ENCODE measurements at regions not wholly inside any gene's neighbourhood (a gene's known extent, or its start where the extent isn't known, plus 50 kb on each side); places are given as distances from the start of the nearest gene placed in this dataset.

GRCh38 chr2:121998751-121999150, 243.3 kb downstream of the TSN start:
- Histone ChIP-seq H3K4me3 (ENCODE audit: low read length) (no peak overlapping the region), H3K27ac (ENCODE audit: low read depth, low read length) (no peak overlapping the region), H3K9me3 (ENCODE audit: control insufficient read depth, insufficient read depth, low read length) (no peaks in the 10 kb centered on the region), H3F3A (ENCODE audit: control insufficient read depth, insufficient read depth) (no peaks in the 10 kb centered on the region), H3K36me3 (ENCODE audit: control insufficient read depth, low read length) (no peaks in the 10 kb centered on the region), H3K4me2 (ENCODE audit: low read length) (no peak overlapping the region), H3K4me1 (ENCODE audit: control insufficient read depth, low read length) (no peaks in the 10 kb centered on the region), H3K9me2 (replicated peaks; ENCODE audit: control insufficient read depth, low read length) (no peaks in the 10 kb centered on the region), H3K27me3 (ENCODE audit: control insufficient read depth, low read length) (0 out of 2 replicates have a peak, but pooled peaks cover 3% of the 10 kb centered on the region), H3K79me2 (ENCODE audit: control insufficient read depth, low read length) (no peaks in the 10 kb centered on the region), H4K20me1 (ENCODE audit: control insufficient read depth, insufficient read depth, low read depth, low read length) (no peaks in the 10 kb centered on the region)
- TF ChIP-seq, protein P1, sequence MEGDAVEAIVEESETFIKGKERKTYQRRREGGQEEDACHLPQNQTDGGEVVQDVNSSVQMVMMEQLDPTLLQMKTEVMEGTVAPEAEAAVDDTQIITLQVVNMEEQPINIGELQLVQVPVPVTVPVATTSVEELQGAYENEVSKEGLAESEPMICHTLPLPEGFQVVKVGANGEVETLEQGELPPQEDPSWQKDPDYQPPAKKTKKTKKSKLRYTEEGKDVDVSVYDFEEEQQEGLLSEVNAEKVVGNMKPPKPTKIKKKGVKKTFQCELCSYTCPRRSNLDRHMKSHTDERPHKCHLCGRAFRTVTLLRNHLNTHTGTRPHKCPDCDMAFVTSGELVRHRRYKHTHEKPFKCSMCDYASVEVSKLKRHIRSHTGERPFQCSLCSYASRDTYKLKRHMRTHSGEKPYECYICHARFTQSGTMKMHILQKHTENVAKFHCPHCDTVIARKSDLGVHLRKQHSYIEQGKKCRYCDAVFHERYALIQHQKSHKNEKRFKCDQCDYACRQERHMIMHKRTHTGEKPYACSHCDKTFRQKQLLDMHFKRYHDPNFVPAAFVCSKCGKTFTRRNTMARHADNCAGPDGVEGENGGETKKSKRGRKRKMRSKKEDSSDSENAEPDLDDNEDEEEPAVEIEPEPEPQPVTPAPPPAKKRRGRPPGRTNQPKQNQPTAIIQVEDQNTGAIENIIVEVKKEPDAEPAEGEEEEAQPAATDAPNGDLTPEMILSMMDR (IDR thresholded peaks at IDR 0.05; ENCODE audit: low read depth, low read length, poor library complexity, severe bottlenecking) = no peak
- TF ChIP-seq EZH2phosphoT487 (IDR thresholded peaks at IDR 0.05; ENCODE audit: borderline replicate concordance, low read length) = no peak

DNA sequence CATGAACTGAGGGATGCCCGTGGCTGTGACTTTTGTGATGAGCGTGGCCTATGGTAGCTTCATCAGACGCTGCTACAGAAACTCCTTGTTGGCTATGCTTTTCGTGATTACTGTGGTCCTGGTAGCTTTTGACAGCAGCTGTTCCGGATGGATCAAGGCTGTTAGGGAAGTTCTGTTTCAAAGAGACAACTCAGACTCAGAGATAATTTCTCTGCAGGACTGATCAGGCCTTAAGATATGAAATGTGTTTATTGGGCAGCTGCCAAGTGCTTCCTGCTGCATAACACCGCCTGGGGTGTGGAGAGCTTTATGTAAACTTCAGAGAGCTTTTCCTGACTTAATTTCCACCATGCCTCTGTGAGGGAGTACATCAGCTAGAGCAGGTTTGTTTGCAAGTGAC, 243.8 kb downstream of the TSN start:
- no peak overlapping the region for H3K4me3 ChIP-seq (ENCODE audit: low read length)
- TF ChIP-seq, protein P1 (IDR thresholded peaks at IDR 0.05; ENCODE audit: low read depth, low read length, poor library complexity, severe bottlenecking) = no peak
- TF ChIP-seq EZH2phosphoT487 (IDR thresholded peaks at IDR 0.05; ENCODE audit: borderline replicate concordance, low read length) = no peak
- 0 out of 2 replicates have a peak, but pooled peaks cover 3% of the 10 kb centered on the region for H3K27me3 ChIP-seq (ENCODE audit: control insufficient read depth, low read length)
- no peak overlapping the region for H3K27ac ChIP-seq (ENCODE audit: low read depth, low read length)
- H3K4me1 ChIP-seq (ENCODE audit: control insufficient read depth, low read length) = no peaks in the 10 kb centered on the region
- H3K79me2 ChIP-seq (ENCODE audit: control insufficient read depth, low read length) = no peaks in the 10 kb centered on the region
- H3K36me3 ChIP-seq (ENCODE audit: control insufficient read depth, low read length) = no peaks in the 10 kb centered on the region
- no peaks in the 10 kb centered on the region for H4K20me1 ChIP-seq (ENCODE audit: control insufficient read depth, insufficient read depth, low read depth, low read length)
- no peaks in the 10 kb centered on the region for H3K9me2 ChIP-seq (replicated peaks; ENCODE audit: control insufficient read depth, low read length)
- H3K9me3 ChIP-seq (ENCODE audit: control insufficient read depth, insufficient read depth, low read length) = no peaks in the 10 kb centered on the region
- no peak overlapping the region for H3K4me2 ChIP-seq (ENCODE audit: low read length)
- no peaks in the 10 kb centered on the region for H3F3A ChIP-seq (ENCODE audit: control insufficient read depth, insufficient read depth)

DNA sequence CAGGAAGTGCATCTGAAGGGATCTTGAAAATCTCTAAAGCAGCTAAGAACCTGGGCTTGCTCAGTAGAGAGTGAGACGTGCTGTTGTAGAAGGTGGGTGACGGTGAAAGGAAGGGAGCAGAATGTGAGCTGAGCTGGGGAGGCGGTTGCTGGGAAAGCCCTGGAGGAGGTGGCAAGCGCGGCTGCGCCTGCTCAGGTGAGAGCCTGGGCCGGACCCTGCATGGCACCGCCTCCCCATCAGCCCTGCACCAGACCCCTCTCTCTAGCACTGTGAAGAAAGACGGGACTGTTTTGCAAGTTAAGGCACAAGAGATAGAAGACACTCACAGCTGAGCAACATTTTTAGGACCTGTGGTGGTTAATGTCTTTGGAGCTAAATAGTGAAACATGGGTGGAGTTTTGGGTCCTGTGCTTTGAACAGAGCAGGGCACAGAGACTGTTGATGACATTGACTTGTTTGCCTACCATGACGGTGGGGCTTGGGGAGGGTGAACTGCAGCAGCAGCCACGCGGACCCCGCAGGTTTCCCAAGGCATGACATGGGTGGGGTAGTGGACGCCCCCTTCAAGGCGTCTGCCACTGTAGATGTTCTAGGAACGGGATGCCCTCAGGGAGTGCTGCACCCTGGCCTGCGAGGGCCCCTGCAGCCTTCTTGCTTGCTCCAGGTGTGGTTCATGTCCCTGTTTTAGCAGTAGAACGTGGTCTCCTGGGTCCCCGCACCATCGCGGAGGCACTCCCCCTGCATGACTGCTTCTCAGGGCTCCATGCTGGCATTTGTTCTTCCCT, 245.3 kb downstream of the TSN start:
- Histone ChIP-seq H3K4me1 (ENCODE audit: control insufficient read depth, low read length) (no peaks in the 10 kb centered on the region), H3K79me2 (ENCODE audit: control insufficient read depth, low read length) (no peaks in the 10 kb centered on the region), H3K9me2 (replicated peaks; ENCODE audit: control insufficient read depth, low read length) (no peaks in the 10 kb centered on the region), H3K4me3 (ENCODE audit: low read length) (no peak overlapping the region), H3F3A (ENCODE audit: control insufficient read depth, insufficient read depth) (no peaks in the 10 kb centered on the region), H3K36me3 (ENCODE audit: control insufficient read depth, low read length) (no peaks in the 10 kb centered on the region), H3K9me3 (ENCODE audit: control insufficient read depth, insufficient read depth, low read length) (no peaks in the 10 kb centered on the region), H3K4me2 (ENCODE audit: low read length) (no peak overlapping the region), H4K20me1 (ENCODE audit: control insufficient read depth, insufficient read depth, low read depth, low read length) (no peaks in the 10 kb centered on the region), H3K27me3 (ENCODE audit: control insufficient read depth, low read length) (0 out of 2 replicates have a peak, but pooled peaks cover under 1% of the 10 kb centered on the region), H3K27ac (ENCODE audit: low read depth, low read length) (no peak overlapping the region)
- TF ChIP-seq, protein P1 (IDR thresholded peaks at IDR 0.05; ENCODE audit: low read depth, low read length, poor library complexity, severe bottlenecking) = no peak
- TF ChIP-seq EZH2phosphoT487 (IDR thresholded peaks at IDR 0.05; ENCODE audit: borderline replicate concordance, low read length) = no peak
